ENCODE measurements at regions not wholly inside any gene's neighbourhood (a gene's known extent, or its start where the extent isn't known, plus 50 kb on each side); places are given as distances from the start of the nearest gene placed in this dataset.

- POLR2A ChIA-PET: no interaction called here
- no peak for TF ChIP-seq CTCF (IDR thresholded peaks at IDR 0.05)
- Mint-ChIP-seq H3K27ac (no peak overlapping the region), H3K4me3 (no peak overlapping the region), H3K36me3 (ENCODE audit: low read depth) (no peaks in the 10 kb centered on the region), H3K4me1 (ENCODE audit: low read depth) (peaks cover 5% of the 10 kb centered on the region), H3K9me3 (no peaks in the 10 kb centered on the region), H3K27me3 (peaks cover 13% of the 10 kb centered on the region)
- CTCF ChIA-PET: interaction anchor here (1.4 kb wide), 1 partner anchor 9 kb away, joined by 4 read pairs; no protein-coding TSS in a partner anchor
- DNase-seq (no peak), ATAC-seq (no peak)
- intact Hi-C loops (cut with micrococcal nuclease): no loop called here
Measured at GRCh38 chr12:75579552-75579951, 68.1 kb upstream of the KRR1 start.

DNA sequence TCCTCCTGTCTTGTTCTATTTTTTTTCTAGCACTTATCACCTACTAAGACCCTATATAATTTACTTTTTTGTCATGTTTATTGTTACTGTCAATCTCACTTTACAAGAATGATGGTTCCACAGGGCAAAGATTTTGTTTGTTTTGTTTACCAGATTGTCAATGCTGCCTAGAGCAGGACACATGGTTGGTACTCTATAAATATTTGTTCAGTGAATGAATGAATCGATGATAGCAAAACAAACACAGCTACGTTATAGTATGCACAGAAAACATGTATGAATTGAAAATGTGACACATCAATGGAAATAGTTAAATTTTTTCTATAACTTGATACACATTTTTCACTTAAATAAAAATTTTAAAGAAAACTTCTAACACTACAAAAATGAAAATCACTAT, 67.1 kb upstream of the KRR1 start:
- CTCF ChIA-PET: no interaction called here
- Mint-ChIP-seq H3K27me3 (peaks cover 13% of the 10 kb centered on the region), H3K4me1 (ENCODE audit: low read depth) (peaks cover 5% of the 10 kb centered on the region), H3K4me3 (no peak overlapping the region), H3K36me3 (ENCODE audit: low read depth) (no peaks in the 10 kb centered on the region), H3K27ac (no peak overlapping the region), H3K9me3 (no peaks in the 10 kb centered on the region)
- POLR2A ChIA-PET: no interaction called here
- TF ChIP-seq CTCF (IDR thresholded peaks at IDR 0.05): no peak
- intact Hi-C loops (cut with micrococcal nuclease): no loop called here
- ATAC-seq (no peak), DNase-seq (no peak)

GRCh38 chr12:75577812-75578211, 66.4 kb upstream of the KRR1 start:
- CTCF ChIA-PET: interaction anchor here (1.4 kb wide), 1 partner anchor 24 kb away, joined by 3 read pairs; no protein-coding TSS in a partner anchor
- H3K9me3 Mint-ChIP-seq: no peaks in the 10 kb centered on the region
- no peaks in the 10 kb centered on the region for H3K36me3 Mint-ChIP-seq (ENCODE audit: low read depth)
- intact Hi-C loops (cut with micrococcal nuclease): no loop called here
- peaks cover 5% of the 10 kb centered on the region for H3K4me1 Mint-ChIP-seq (ENCODE audit: low read depth)
- H3K27ac Mint-ChIP-seq: no peak overlapping the region
- H3K27me3 Mint-ChIP-seq: peaks cover 13% of the 10 kb centered on the region
- no peak overlapping the region for H3K4me3 Mint-ChIP-seq
- DNase-seq: no peak
- POLR2A ChIA-PET: no interaction called here
- no peak for ATAC-seq
- no peak for TF ChIP-seq CTCF (IDR thresholded peaks at IDR 0.05)

DNA sequence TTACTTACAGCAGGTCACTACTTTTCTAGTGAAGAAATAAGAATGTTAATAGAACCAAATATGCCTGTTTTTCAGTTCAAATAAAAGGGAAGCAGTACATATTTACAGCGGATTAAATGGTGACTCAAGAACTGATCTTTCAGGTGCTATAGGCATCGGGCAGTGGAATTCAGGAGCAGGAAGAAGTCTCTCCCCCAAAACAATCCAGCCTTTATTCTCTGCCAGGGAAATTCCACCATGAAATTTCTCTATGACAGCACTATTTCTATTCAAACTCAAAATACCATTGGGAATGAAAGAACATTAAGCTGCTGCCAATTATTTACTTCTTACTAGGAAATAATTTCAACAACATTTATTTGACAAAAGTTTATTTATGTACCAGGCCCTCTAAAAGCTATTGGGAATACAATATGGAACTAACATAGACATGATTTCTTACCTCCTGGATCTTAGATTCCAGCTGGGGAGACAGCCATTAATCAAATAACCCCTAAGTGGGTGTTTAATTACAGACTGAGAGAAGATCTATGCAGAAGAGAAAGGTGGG, 60.3 kb upstream of the KRR1 start:
- peaks cover 7% of the 10 kb centered on the region for H3K27me3 Mint-ChIP-seq
- no peaks in the 10 kb centered on the region for H3K9me3 Mint-ChIP-seq
- H3K27ac Mint-ChIP-seq: no peak overlapping the region
- ChIA-PET POLR2A (no interaction called here), CTCF (interaction anchor here (0.7 to 1.1 kb wide), 2 partner anchors 44 to 135 kb away, joined by 3 to 4 read pairs; no protein-coding TSS in a partner anchor)
- no peak for ATAC-seq
- H3K4me3 Mint-ChIP-seq: no peak overlapping the region
- H3K4me1 Mint-ChIP-seq (ENCODE audit: low read depth): no peaks in the 10 kb centered on the region
- no peak for DNase-seq
- intact Hi-C loops (cut with micrococcal nuclease): no loop called here
- H3K36me3 Mint-ChIP-seq (ENCODE audit: low read depth): no peaks in the 10 kb centered on the region
- TF ChIP-seq CTCF (IDR thresholded peaks at IDR 0.05): no peak

GRCh38 chr12:75571204-75571603, 59.8 kb upstream of the KRR1 start:
- Mint-ChIP-seq H3K4me3 (no peak overlapping the region), H3K4me1 (ENCODE audit: low read depth) (no peaks in the 10 kb centered on the region), H3K27ac (no peak overlapping the region), H3K9me3 (no peaks in the 10 kb centered on the region), H3K36me3 (ENCODE audit: low read depth) (no peaks in the 10 kb centered on the region), H3K27me3 (peaks cover 7% of the 10 kb centered on the region)
- no peak for ATAC-seq
- TF ChIP-seq CTCF (IDR thresholded peaks at IDR 0.05): no peak
- ChIA-PET CTCF (interaction anchor here (0.6 to 1.1 kb wide), 2 partner anchors 9 to 45 kb away, joined by 3 to 4 read pairs; no protein-coding TSS in a partner anchor), POLR2A (no interaction called here)
- DNase-seq: no peak
- intact Hi-C loops (cut with micrococcal nuclease): no loop called here

Measured in activated CD8-positive, alpha-beta T cell treated with anti-CD3 and anti-CD28 coated beads for 36 hours (primary cell).